ENCODE measurements at regions not wholly inside any gene's neighbourhood (a gene's known extent, or its start where the extent isn't known, plus 50 kb on each side); places are given as distances from the start of the nearest gene placed in this dataset.

GRCh38 chr1:36590264-36590663 is 107.6 kb upstream of the CSF3R start:
- TF ChIP-seq CTCF (IDR thresholded peaks at IDR 0.05; ENCODE audit: low read depth, low read length) (no peak), EZH2phosphoT487 (IDR thresholded peaks at IDR 0.05; ENCODE audit: low read depth) (no peak)
